Left lung (tissue), 4 donors: ENCODE measurements at regions not wholly inside any gene's neighbourhood (a gene's known extent, or its start where the extent isn't known, plus 50 kb on each side); places are given as distances from the start of the nearest gene placed in this dataset.

Experiments
- ATAC-seq: fragments of 200-7000 bp; cut with Tn5 transposase; one replicate; pipeline ENCODE4 v1.9.1; 2020; ENCODE audit warnings: moderate library complexity
- DNase-seq, 4 donors: peaks; one replicate each; pipeline ENCODE4 v3.0.0-alpha.2; 2013 to 2020
- H3K27ac ChIP-seq, 2 donors: fragments of 200-600 bp; sonication (generic) in 1 of 2; one replicate each; pipeline versions ENCODE4 v1.5.0 to v1.8.0; 2020 to 2021
- H3K27me3 ChIP-seq, 2 donors: fragments of 200-600 bp; sonication (generic) in 1 of 2; one replicate each; pipeline versions ENCODE4 v1.5.0 to v1.8.0; 2020 to 2021
- H3K36me3 ChIP-seq, 2 donors: fragments of 200-600 bp; sonication (generic) in 1 of 2; one replicate each; pipeline versions ENCODE4 v1.5.0 to v1.8.0; 2020 to 2021
- H3K4me1 ChIP-seq, 2 donors: fragments of 200-600 bp; one replicate each; pipeline ENCODE4 v1.8.0; 2021
- H3K4me3 ChIP-seq, 2 donors: fragments of 200-600 bp; sonication (generic) in 1 of 2; one replicate each; pipeline versions ENCODE4 v1.5.0 to v1.8.0; 2020 to 2021; ENCODE audit warnings: mild to moderate bottlenecking in 1 of 2
- H3K9me3 ChIP-seq, 2 donors: fragments of 200-600 bp; sonication (generic) in 1 of 2; one replicate each; pipeline versions ENCODE4 v1.5.0 to v1.8.0; 2020 to 2021
- intact Hi-C, 2 donors: fragments of 100-400 bp; cut with DNase I; formaldehyde crosslinking; loops; one replicate each; pipeline versions ENCODE4 v1.11.2 to v1.14.2; 2022
- TF ChIP-seq, protein P1 (sequence below), 2 donors: fragments of 200-600 bp; sonication (generic) in 1 of 2; IDR thresholded peaks; one replicate each; pipeline versions ENCODE4 v1.5.0 to v1.8.0; 2021; ENCODE audit warnings: antibody characterized with exemption in 2 of 2
- donor health status: DM: no; HTN: yes; CAD: no.
- donor health status: DM: no; HTN: no; CAD: no.

DNA sequence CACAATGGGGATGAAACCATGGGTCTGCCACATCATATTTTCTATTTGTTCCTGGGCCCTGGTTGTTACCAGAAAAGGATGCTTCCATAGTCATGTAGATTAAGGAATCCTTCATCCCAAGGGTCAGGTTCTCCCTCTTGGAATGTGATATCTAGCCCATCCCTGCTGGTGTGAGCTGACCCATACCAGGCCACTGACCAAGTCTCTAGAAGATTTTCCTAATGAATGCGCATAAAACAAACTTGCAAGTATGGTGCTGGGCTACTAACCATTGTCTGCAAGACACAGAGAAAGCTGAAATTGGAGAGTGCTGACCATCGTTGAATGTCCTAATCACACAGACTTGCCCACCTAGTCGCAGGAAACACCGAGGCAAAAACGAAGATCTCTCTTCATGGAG is 972.6 kb downstream of the EFNA5 start:
- H3K9me3 ChIP-seq: peaks cover 0 to 1% of the 10 kb centered on the region in 2 donors
- H3K27ac ChIP-seq: no peak overlapping the region
- TF ChIP-seq, protein P1, sequence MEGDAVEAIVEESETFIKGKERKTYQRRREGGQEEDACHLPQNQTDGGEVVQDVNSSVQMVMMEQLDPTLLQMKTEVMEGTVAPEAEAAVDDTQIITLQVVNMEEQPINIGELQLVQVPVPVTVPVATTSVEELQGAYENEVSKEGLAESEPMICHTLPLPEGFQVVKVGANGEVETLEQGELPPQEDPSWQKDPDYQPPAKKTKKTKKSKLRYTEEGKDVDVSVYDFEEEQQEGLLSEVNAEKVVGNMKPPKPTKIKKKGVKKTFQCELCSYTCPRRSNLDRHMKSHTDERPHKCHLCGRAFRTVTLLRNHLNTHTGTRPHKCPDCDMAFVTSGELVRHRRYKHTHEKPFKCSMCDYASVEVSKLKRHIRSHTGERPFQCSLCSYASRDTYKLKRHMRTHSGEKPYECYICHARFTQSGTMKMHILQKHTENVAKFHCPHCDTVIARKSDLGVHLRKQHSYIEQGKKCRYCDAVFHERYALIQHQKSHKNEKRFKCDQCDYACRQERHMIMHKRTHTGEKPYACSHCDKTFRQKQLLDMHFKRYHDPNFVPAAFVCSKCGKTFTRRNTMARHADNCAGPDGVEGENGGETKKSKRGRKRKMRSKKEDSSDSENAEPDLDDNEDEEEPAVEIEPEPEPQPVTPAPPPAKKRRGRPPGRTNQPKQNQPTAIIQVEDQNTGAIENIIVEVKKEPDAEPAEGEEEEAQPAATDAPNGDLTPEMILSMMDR (IDR thresholded peaks at IDR 0.05): no peak

DNA sequence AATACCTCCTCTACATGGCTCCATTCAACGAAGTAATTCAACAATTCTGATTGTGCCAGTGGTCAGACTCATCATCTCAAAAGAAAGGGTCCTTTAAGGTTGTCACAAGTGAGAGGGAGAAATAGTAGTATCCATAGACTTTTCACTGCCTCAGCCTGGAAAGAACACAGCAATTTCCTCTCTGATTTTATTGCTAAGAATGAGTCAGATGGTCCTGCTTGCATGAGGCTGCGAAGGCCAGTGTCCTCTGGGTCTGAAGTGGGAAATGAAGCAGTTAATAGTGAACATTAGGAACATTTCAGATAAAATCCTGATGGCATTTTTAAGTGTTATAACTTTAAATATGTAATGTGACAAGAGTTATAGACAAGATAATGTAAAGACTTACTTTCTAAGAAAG is 979.0 kb downstream of the EFNA5 start:
- H3K4me3 ChIP-seq: no peak overlapping the region
- DNase-seq (no peak), ATAC-seq (no peak)
- peaks cover 0 to 1% of the 10 kb centered on the region in 2 donors for H3K9me3 ChIP-seq
- TF ChIP-seq, protein P1 (IDR thresholded peaks at IDR 0.05): no peak
- no peaks in the 10 kb centered on the region for H3K4me1 ChIP-seq
- intact Hi-C loops: no loop called here
- no peaks in the 10 kb centered on the region for H3K36me3 ChIP-seq
- H3K27ac ChIP-seq: no peak overlapping the region
- no peaks in the 10 kb centered on the region for H3K27me3 ChIP-seq

More for the DNA sequence above, 972.6 kb downstream of the EFNA5 start:
- Histone ChIP-seq H3K4me1 (no peaks in the 10 kb centered on the region), H3K27me3 (no peaks in the 10 kb centered on the region), H3K36me3 (no peaks in the 10 kb centered on the region), H3K4me3 (no peak overlapping the region)
- ATAC-seq: no peak
- no peak for DNase-seq
- intact Hi-C loops: no loop called here

DNA sequence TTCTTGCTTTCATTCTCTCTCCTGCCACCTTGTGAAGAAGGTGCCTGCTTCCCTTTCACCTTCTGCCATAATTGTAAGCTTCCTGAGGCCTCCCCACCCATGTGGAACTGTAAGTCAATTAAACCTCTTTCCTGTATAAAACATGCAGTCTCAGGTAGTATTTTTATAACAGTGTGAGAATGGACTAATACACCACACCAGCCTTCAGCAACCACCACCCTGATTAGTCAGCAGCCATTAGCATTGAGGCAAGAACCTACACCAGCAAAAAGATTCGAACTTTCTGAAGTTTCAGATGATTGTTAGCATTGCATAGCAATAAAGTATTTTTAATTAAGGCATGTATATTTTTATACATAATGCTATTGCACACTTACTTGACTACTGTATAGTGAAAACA is 980.2 kb downstream of the EFNA5 start:
- TF ChIP-seq, protein P1 (IDR thresholded peaks at IDR 0.05): no peak
- intact Hi-C loops: no loop called here
- H3K27me3 ChIP-seq: no peaks in the 10 kb centered on the region
- no peaks in the 10 kb centered on the region for H3K9me3 ChIP-seq
- H3K4me3 ChIP-seq: no peak overlapping the region
- no peaks in the 10 kb centered on the region for H3K4me1 ChIP-seq
- H3K27ac ChIP-seq: no peak overlapping the region
- DNase-seq: no peak
- no peaks in the 10 kb centered on the region for H3K36me3 ChIP-seq
- ATAC-seq: no peak

DNA sequence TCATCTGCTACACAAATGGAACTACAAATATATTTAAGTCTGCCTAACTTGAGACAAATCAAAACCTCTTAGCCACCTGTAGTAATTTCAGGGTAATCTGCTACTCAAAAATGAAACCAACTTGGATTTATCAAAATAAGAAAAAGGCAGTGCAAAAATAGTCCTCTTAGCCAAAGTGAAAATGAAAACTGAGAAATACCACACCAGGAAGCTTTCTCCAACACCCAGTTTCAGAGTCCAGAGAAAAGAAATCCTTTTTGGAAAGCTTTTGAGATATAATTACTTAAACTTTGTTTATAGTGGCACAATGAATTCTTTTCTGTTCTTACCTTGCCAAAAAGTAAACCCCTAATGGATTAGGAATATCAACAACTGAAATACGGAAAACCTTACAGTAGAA is 990.4 kb downstream of the EFNA5 start:
- ATAC-seq: no peak
- intact Hi-C loops: no loop called here
- no peak overlapping the region for H3K27ac ChIP-seq
- peaks cover 0 to 2% of the 10 kb centered on the region in 2 donors for H3K9me3 ChIP-seq
- no peak overlapping the region for H3K4me3 ChIP-seq
- TF ChIP-seq, protein P1 (IDR thresholded peaks at IDR 0.05): no peak
- no peaks in the 10 kb centered on the region for H3K4me1 ChIP-seq
- no peaks in the 10 kb centered on the region for H3K36me3 ChIP-seq
- no peak for DNase-seq
- no peaks in the 10 kb centered on the region for H3K27me3 ChIP-seq

DNA sequence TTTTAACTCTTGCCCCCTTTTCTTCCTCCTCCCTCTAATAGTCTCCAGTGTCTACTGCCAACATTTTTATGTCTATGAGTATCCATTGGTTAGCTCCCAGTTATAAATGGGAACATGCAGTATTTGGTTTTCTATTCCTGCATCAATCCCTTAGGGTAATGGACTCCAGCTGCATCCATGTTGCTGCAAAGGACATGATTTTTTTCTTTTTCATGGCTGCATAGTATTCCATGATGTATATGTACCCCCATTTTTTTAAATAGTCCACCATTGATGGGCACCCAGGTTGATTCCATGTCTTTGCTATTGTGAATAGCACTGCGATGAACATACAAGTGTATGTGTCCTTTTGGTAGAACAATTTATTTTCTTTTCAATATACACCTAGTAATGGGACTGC is 993.7 kb downstream of the EFNA5 start:
- Histone ChIP-seq H3K27me3 (no peaks in the 10 kb centered on the region), H3K27ac (no peak overlapping the region), H3K9me3 (no peaks in the 10 kb centered on the region), H3K4me1 (no peaks in the 10 kb centered on the region), H3K36me3 (no peaks in the 10 kb centered on the region), H3K4me3 (no peak overlapping the region)
- TF ChIP-seq, protein P1 (IDR thresholded peaks at IDR 0.05): no peak
- ATAC-seq (no peak), DNase-seq (no peak)
- intact Hi-C loops: no loop called here
